HEK293 (cell line): ENCODE measurements at regions not wholly inside any gene's neighbourhood (a gene's known extent, or its start where the extent isn't known, plus 50 kb on each side); places are given as distances from the start of the nearest gene placed in this dataset.

ENCODE experiments used
- FEZF1 ChIP-seq: fragments of 450-650 bp; formaldehyde crosslinking; IDR thresholded peaks from 2 replicates; pipeline ENCODE4 v1.5.1; 2016; ENCODE audit warnings: missing biosample characterization, missing genetic modification characterization
- KLF8 ChIP-seq: fragments of 450-650 bp; formaldehyde crosslinking; IDR thresholded peaks from 2 replicates; pipeline ENCODE4 v1.5.1; 2016; ENCODE audit warnings: missing biosample characterization, missing genetic modification characterization
- ZNF121 ChIP-seq: fragments of 450-650 bp; formaldehyde crosslinking; IDR thresholded peaks from 2 replicates; pipeline ENCODE4 v1.5.1; 2016; ENCODE audit warnings: missing biosample characterization, missing genetic modification characterization
- ZNF501 ChIP-seq: fragments of 450-650 bp; formaldehyde crosslinking; IDR thresholded peaks from 2 replicates; pipeline ENCODE4 v1.5.1; 2016; ENCODE audit warnings: missing biosample characterization, missing genetic modification characterization
- ZNF596 ChIP-seq: fragments of 450-650 bp; IDR thresholded peaks from 2 replicates; pipeline ENCODE4 v1.5.0; 2018; ENCODE audit warnings: missing biosample characterization, mild to moderate bottlenecking, missing genetic modification characterization, moderate library complexity
- TF ChIP-seq, protein P1 (sequence below): fragments of 450-650 bp; formaldehyde crosslinking; IDR thresholded peaks from 2 replicates; pipeline ENCODE4 v1.5.1; 2016; ENCODE audit warnings: missing biosample characterization, missing genetic modification characterization
- TF ChIP-seq, protein P2 (sequence below): fragments of 450-650 bp; formaldehyde crosslinking; IDR thresholded peaks from 2 replicates; pipeline ENCODE4; 2016; ENCODE audit warnings: missing biosample characterization, missing genetic modification characterization

DNA sequence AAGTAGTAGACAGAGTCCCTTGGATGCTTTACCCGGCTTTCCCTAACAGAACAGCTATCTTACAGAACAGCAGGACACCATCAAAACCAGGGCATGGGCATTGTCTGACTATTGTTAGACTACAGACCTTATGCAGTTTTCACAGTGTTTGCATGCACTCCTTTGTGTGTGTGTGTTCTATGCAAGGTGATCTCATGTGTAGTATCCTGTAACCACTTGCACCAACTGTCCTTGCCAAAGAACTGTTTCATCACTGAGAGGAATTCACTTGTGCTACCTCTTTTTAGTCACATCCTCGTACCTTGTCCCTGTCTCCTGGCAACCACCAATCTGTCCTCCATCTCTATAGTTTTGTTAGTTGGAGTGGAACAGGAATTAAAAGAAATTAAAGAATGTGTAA lies 183.6 kb upstream of the PZP start:
- TF ChIP-seq, protein P1, sequence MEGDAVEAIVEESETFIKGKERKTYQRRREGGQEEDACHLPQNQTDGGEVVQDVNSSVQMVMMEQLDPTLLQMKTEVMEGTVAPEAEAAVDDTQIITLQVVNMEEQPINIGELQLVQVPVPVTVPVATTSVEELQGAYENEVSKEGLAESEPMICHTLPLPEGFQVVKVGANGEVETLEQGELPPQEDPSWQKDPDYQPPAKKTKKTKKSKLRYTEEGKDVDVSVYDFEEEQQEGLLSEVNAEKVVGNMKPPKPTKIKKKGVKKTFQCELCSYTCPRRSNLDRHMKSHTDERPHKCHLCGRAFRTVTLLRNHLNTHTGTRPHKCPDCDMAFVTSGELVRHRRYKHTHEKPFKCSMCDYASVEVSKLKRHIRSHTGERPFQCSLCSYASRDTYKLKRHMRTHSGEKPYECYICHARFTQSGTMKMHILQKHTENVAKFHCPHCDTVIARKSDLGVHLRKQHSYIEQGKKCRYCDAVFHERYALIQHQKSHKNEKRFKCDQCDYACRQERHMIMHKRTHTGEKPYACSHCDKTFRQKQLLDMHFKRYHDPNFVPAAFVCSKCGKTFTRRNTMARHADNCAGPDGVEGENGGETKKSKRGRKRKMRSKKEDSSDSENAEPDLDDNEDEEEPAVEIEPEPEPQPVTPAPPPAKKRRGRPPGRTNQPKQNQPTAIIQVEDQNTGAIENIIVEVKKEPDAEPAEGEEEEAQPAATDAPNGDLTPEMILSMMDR: no peak
- TF ChIP-seq KLF8 (tag by site-specific recombination): no peak
- TF ChIP-seq ZNF501 (tag by site-specific recombination): no peak
- TF ChIP-seq FEZF1 (tag by site-specific recombination): no peak
- TF ChIP-seq ZNF121 (tag by site-specific recombination): no peak
- TF ChIP-seq, protein P2, sequence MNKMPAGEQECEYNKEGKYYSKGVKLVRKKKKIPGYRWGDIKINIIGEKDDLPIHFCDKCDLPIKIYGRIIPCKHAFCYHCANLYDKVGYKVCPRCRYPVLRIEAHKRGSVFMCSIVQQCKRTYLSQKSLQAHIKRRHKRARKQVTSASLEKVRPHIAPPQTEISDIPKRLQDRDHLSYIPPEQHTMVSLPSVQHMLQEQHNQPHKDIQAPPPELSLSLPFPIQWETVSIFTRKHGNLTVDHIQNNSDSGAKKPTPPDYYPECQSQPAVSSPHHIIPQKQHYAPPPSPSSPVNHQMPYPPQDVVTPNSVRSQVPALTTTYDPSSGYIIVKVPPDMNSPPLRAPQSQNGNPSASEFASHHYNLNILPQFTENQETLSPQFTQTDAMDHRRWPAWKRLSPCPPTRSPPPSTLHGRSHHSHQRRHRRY (tag by site-specific recombination): no peak
- TF ChIP-seq ZNF596: no peak
